Fibroblast of villous mesenchyme (primary cell): ENCODE measurements at regions not wholly inside any gene's neighbourhood (a gene's known extent, or its start where the extent isn't known, plus 50 kb on each side); places are given as distances from the start of the nearest gene placed in this dataset.

Source experiments
- DNase-seq: peaks from one replicate; pipeline ENCODE4 v3.0.0-alpha.2; 2010; ENCODE audit warnings: low read depth
- H3K4me3 ChIP-seq: 2 replicates; pipeline ENCODE4 v1.5.1; 2011; ENCODE audit warnings: low read depth, mild to moderate bottlenecking, low read length
- TF ChIP-seq, protein P1 (sequence below): IDR thresholded peaks from 2 replicates; pipeline ENCODE4 v1.5.1; 2012; ENCODE audit warnings: low read depth, mild to moderate bottlenecking, low read length; ENCODE audit not compliant: insufficient read depth

DNA sequence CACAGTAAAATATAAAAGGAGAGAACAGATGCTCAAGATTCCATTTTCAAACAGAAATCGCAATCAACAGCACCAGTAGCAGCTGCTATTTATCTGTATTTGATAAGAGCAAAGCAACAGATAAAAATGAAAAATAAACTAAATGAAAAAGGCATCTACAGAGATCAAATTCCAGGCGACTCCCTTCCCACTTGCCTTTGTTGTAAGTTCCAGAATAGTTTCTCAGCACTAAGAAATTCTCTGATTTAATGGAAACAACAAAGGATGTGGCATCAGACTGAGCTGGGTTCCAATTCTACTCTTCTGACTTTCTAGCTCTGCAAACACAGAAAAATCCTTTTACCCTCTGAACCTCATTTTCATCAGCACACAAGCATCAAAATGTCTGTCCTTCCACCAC is 110.8 kb upstream of the MME start:
- peak; percentile 39 for DNase-seq
- TF ChIP-seq, protein P1, sequence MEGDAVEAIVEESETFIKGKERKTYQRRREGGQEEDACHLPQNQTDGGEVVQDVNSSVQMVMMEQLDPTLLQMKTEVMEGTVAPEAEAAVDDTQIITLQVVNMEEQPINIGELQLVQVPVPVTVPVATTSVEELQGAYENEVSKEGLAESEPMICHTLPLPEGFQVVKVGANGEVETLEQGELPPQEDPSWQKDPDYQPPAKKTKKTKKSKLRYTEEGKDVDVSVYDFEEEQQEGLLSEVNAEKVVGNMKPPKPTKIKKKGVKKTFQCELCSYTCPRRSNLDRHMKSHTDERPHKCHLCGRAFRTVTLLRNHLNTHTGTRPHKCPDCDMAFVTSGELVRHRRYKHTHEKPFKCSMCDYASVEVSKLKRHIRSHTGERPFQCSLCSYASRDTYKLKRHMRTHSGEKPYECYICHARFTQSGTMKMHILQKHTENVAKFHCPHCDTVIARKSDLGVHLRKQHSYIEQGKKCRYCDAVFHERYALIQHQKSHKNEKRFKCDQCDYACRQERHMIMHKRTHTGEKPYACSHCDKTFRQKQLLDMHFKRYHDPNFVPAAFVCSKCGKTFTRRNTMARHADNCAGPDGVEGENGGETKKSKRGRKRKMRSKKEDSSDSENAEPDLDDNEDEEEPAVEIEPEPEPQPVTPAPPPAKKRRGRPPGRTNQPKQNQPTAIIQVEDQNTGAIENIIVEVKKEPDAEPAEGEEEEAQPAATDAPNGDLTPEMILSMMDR = no peak
- no peak overlapping the region for H3K4me3 ChIP-seq

DNA sequence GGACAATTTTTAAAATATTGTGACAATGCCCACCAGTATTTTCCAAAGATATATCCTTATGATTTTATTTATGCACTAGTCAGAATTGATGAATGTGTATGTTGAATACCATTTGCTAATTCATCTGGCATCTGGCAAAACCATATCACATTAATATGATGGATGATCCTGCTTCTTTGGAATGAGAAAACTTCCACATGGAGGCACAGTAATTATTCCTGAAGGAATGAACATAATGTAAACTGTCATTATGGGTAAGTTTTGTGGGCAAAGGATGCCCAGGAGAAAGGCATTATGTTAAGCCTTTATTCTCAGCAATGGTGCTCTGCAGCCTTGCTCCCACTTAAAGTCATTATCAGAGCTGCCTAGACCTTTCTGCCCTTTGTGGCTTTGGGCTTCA is 113.0 kb upstream of the MME start:
- DNase-seq = peak; percentile 65
- no peak overlapping the region for H3K4me3 ChIP-seq
- TF ChIP-seq, protein P1 = no peak

DNA sequence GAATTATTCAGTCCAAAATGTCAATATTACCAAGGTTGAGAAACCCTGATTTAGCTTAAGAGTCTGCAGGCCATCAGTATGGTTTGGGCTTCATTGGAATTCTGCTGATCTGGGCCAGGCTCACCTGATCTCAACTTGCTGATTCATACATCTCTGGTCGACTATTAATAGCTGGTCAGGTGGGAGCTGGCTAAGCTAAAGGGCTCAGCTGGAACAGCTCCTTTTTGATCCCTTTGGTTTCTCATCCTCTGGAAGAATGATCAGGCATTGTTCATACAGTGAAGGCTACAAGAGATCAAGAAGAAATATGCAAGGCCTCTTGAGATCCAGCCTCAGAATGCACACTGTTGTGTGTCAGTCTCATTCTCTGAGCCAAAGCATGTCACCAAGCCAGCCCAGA is 123.3 kb upstream of the MME start:
- TF ChIP-seq, protein P1 = no peak
- peak; percentile 16 for DNase-seq
- no peak overlapping the region for H3K4me3 ChIP-seq

DNA sequence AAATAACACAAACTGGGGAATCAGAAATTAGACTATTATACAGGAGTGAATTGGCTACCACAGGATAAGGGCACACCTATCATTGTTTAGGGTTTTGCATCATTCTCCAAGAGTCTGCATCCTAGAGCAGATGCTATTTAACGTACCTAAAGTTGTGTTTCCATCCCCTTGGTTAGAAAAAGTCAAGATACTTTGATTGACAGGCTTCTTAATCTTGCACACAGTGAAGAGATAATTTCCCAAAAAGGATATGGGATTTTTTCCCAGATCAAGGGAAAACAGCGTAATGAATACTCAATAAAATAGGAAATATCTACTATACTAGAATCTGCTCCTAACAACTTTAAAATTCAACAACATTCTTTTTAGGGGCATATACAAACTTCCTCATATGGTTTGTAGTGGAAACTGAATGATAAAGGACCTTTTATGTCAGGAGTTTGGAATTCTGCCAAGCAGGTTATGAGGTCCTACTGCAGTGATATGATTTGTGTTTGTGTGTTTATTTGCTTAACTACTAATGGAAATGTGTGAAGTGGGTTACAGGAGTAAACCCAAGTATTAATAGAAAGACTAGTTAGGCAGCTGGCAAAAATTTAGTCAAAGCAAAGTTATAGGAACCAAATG is 124.1 kb upstream of the MME start:
- no peak overlapping the region for H3K4me3 ChIP-seq
- DNase-seq = no peak
- TF ChIP-seq, protein P1 = no peak

DNA sequence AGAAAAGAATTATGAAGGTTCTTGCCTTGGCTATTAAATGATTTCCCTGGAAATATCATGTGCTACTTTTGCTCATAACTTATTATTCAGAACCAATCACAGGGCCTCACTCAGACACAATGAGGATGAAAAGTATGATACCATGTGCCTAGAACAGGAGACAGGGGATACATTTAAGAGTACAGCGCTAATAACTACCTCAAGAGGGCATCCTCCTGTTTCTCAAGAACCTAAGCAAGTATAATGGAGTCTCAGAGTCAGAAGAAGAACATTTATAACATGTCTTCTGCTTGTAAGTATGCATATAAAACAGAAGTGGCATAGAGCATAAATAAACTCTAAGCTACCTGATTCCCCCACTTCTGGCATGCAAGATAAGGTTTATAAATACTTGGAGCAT is 125.4 kb upstream of the MME start:
- H3K4me3 ChIP-seq = no peak overlapping the region
- peak; percentile 84 for DNase-seq
- TF ChIP-seq, protein P1 = peak; percentile 70

DNA sequence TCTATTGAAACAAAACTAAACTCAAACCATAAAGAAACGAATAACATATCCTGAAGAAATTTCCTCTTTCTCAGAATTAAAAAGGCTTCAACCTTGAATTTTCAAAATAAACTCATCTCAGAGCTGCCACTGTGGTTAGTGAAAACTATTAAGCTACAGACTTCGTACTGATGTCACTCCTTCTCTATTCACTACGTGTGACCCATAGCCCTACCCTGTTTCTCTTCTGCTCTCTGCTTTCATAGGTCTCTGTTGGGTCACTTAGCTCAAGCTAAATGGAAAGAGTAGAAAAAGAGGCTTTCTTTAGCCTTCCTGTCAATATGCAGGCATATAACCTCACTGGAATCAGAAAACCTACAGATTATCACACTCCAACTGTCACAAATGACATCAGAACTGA is 126.6 kb upstream of the MME start:
- TF ChIP-seq, protein P1 = no peak
- no peak for DNase-seq
- no peak overlapping the region for H3K4me3 ChIP-seq

DNA sequence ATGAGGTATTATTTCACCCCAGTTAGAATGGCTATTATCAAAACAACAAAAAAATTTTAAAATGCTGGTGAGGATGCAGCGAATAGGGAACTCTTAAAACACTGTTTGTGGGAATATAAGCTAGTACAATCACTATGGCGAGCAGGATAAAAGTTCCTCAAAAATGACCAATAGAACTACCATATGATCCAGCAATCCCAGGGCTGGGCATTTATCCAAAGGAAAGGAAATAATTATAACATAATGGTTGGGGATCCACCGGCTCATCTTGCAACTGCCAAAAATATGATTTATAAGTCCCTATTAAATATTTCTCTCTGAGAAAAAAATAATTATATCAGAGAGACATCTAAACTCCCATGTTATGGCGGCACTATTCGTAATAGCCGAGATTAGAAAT is 127.6 kb upstream of the MME start:
- no peak for DNase-seq
- TF ChIP-seq, protein P1 = no peak
- no peak overlapping the region for H3K4me3 ChIP-seq
